IMR-90 (cell line): ENCODE measurements at regions not wholly inside any gene's neighbourhood (a gene's known extent, or its start where the extent isn't known, plus 50 kb on each side); places are given as distances from the start of the nearest gene placed in this dataset.

ENCODE experiments used
- CTCF ChIP-seq: conservative IDR thresholded peaks from 2 replicates; pipeline ENCODE4 v1.5.1; 2012; ENCODE audit warnings: mild to moderate bottlenecking, low read depth, low read length, improper control_type of control experiment
- MXI1 ChIP-seq: IDR thresholded peaks from 2 replicates; pipeline ENCODE4 v1.6.1; 2012; ENCODE audit warnings: low read depth, mild to moderate bottlenecking, low read length, moderate library complexity, borderline replicate concordance
- POLR2A ChIP-seq: IDR thresholded peaks from 2 replicates; pipeline ENCODE4 v1.6.1; 2012; ENCODE audit warnings: mild to moderate bottlenecking, low read depth, low read length
- RAD21 ChIP-seq: IDR thresholded peaks from 2 replicates; pipeline ENCODE4 v1.6.1; 2012; ENCODE audit warnings: low read length, improper control_type of control experiment
- SMC3 ChIP-seq: fragments of 150-350 bp; IDR thresholded peaks from 2 replicates; pipeline ENCODE4 v1.6.1; 2016; ENCODE audit warnings: low read depth, mild to moderate bottlenecking, antibody characterized with exemption, low read length, moderate library complexity

GRCh38 chr6:14373648-14374437, 256.3 kb downstream of the CD83 start:
- no peak for TF ChIP-seq MXI1
- no peak for TF ChIP-seq CTCF
- TF ChIP-seq POLR2A = no peak
- no peak for TF ChIP-seq RAD21
- TF ChIP-seq SMC3 = no peak
